H4 (cell line): ENCODE measurements at regions not wholly inside any gene's neighbourhood (a gene's known extent, or its start where the extent isn't known, plus 50 kb on each side); places are given as distances from the start of the nearest gene placed in this dataset.
A peak's percentile ranks its signal among the peaks of the same experiment; 100 is the strongest.

Source experiments
- DNase-seq: peaks from one replicate; pipeline ENCODE4 v3.0.0-alpha.2; 2015; ENCODE audit warnings: low spot score

GRCh38 chr13:47251771-47252170 is 354.9 kb upstream of the HTR2A start:
- DNase-seq: no peak

- DNase-seq: no peak
These were observed 353.3 kb upstream of the HTR2A start for GRCh38 chr13:47250146-47250545.

- no peak for DNase-seq
These were observed 352.4 kb upstream of the HTR2A start for GRCh38 chr13:47249266-47249665.

- no peak for DNase-seq
These were observed 344.6 kb upstream of the HTR2A start for GRCh38 chr13:47241446-47241845.

- DNase-seq: no peak
These were observed 342.2 kb upstream of the HTR2A start for GRCh38 chr13:47239025-47239424.

GRCh38 chr13:47237571-47237970 is 340.7 kb upstream of the HTR2A start:
- DNase-seq: no peak

GRCh38 chr13:47233734-47234133 is 336.9 kb upstream of the HTR2A start:
- no peak for DNase-seq

GRCh38 chr13:47232516-47232915 is 335.7 kb upstream of the HTR2A start:
- DNase-seq: no peak

- DNase-seq: no peak
These were observed 333.3 kb upstream of the HTR2A start for GRCh38 chr13:47230155-47230554.

GRCh38 chr13:47226516-47226915 is 329.7 kb upstream of the HTR2A start:
- DNase-seq: no peak

GRCh38 chr13:47220453-47221140 is 323.7 kb upstream of the HTR2A start:
- DNase-seq: no peak

- DNase-seq: no peak
These were observed 321.8 kb upstream of the HTR2A start for GRCh38 chr13:47218611-47219010.

GRCh38 chr13:47216176-47216822 is 319.4 kb upstream of the HTR2A start:
- DNase-seq: no peak

GRCh38 chr13:47215736-47216135 is 318.9 kb upstream of the HTR2A start:
- peak; percentile 54 for DNase-seq

- no peak for DNase-seq
These were observed 316.2 kb upstream of the HTR2A start for GRCh38 chr13:47213047-47213446.

GRCh38 chr13:47211106-47211505 is 314.3 kb upstream of the HTR2A start:
- DNase-seq: peak; percentile 6

- no peak for DNase-seq
These were observed 309.3 kb upstream of the HTR2A start for GRCh38 chr13:47206111-47206510.

GRCh38 chr13:47190696-47191305 is 293.9 kb upstream of the HTR2A start:
- no peak for DNase-seq

- no peak for DNase-seq
These were observed 291.9 kb upstream of the HTR2A start for GRCh38 chr13:47188802-47189201.

- no peak for DNase-seq
These were observed 289.6 kb upstream of the HTR2A start for GRCh38 chr13:47186471-47186870.

- no peak for DNase-seq
These were observed 287.5 kb upstream of the HTR2A start for GRCh38 chr13:47184321-47184720.

GRCh38 chr13:47179321-47179720 is 282.5 kb upstream of the HTR2A start:
- no peak for DNase-seq
